Thyroid gland (tissue), 4 donors: ENCODE measurements at regions not wholly inside any gene's neighbourhood (a gene's known extent, or its start where the extent isn't known, plus 50 kb on each side); places are given as distances from the start of the nearest gene placed in this dataset.

ENCODE experiments used
- POLR2A ChIP-seq, 2 donors: fragments of 450-650 bp; IDR thresholded peaks; one replicate each; pipeline ENCODE4 v1.6.1; 2017; ENCODE audit warnings: antibody characterized with exemption in 2 of 2, mild to moderate bottlenecking in 2 of 2, moderate library complexity in 1 of 2
- TF ChIP-seq, protein P1 (sequence below), 6 experiments: fragments of 200-600 bp in 3 of 6; fragments of 450-650 bp in 3 of 6; sonication (generic) in 3 of 6; IDR thresholded peaks; one replicate each; pipeline ENCODE4 v1.5.1; 2016 to 2019; ENCODE audit warnings: antibody characterized with exemption in 6 of 6, mild to moderate bottlenecking in 2 of 6, inconsistent platforms in 1 of 6, moderate library complexity in 1 of 6

DNA sequence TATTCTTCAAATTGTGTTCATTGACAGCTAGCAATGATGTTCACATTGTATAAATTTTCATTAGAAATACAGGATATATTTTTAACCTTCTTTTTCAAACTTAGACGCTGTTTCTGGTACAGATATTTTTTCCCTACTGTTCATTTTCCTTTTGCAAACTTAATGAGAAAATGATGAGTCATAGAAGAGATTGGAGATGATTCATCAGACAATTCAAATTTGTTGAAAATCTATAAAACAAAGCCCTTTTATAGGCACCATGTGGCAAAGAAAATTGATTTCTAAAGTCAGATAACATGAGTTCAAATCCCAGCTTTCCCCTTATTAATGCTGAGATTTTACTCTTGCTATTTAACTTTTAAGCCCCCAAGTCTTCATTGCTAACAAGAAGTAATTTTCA lies 728.8 kb upstream of the DDX18 start:
- TF ChIP-seq, protein P1, sequence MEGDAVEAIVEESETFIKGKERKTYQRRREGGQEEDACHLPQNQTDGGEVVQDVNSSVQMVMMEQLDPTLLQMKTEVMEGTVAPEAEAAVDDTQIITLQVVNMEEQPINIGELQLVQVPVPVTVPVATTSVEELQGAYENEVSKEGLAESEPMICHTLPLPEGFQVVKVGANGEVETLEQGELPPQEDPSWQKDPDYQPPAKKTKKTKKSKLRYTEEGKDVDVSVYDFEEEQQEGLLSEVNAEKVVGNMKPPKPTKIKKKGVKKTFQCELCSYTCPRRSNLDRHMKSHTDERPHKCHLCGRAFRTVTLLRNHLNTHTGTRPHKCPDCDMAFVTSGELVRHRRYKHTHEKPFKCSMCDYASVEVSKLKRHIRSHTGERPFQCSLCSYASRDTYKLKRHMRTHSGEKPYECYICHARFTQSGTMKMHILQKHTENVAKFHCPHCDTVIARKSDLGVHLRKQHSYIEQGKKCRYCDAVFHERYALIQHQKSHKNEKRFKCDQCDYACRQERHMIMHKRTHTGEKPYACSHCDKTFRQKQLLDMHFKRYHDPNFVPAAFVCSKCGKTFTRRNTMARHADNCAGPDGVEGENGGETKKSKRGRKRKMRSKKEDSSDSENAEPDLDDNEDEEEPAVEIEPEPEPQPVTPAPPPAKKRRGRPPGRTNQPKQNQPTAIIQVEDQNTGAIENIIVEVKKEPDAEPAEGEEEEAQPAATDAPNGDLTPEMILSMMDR (IDR thresholded peaks at IDR 0.05): no peak
- TF ChIP-seq POLR2A (IDR thresholded peaks at IDR 0.05): no peak
